Neural progenitor cell (in vitro differentiated cells): ENCODE measurements at regions not wholly inside any gene's neighbourhood (a gene's known extent, or its start where the extent isn't known, plus 50 kb on each side); places are given as distances from the start of the nearest gene placed in this dataset.

Experiments
- EZH2 ChIP-seq: fragments of 200-600 bp; sonication (generic); IDR thresholded peaks from 2 replicates; pipeline ENCODE4 v1.6.1; 2017; ENCODE audit warnings: antibody characterized with exemption, mild to moderate bottlenecking, moderate library complexity
- TF ChIP-seq, protein P1 (sequence below): fragments of 200-600 bp; sonication (generic); IDR thresholded peaks from 2 replicates; pipeline ENCODE4 v1.5.1; 2017; ENCODE audit warnings: antibody characterized with exemption, mild to moderate bottlenecking

DNA sequence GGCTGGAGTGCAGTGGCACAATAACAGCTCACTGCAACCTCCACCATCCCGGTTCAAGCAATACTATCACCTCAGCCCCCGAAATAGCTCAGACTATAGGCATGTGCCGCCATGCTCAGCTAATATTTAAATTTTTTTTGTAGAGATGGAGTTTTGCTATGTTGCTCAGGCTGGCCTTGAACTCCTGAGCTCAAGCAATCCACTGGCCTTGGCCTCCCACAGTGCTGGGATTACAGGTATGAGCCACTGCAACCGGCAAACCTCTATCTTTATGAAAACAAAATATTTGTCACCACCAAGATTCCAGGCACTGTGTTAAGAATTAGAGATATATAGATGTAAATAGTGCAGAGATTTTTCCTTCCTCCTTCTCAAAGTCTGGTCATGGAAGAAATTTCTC is 232.5 kb downstream of the ANKRD50 start:
- TF ChIP-seq, protein P1, sequence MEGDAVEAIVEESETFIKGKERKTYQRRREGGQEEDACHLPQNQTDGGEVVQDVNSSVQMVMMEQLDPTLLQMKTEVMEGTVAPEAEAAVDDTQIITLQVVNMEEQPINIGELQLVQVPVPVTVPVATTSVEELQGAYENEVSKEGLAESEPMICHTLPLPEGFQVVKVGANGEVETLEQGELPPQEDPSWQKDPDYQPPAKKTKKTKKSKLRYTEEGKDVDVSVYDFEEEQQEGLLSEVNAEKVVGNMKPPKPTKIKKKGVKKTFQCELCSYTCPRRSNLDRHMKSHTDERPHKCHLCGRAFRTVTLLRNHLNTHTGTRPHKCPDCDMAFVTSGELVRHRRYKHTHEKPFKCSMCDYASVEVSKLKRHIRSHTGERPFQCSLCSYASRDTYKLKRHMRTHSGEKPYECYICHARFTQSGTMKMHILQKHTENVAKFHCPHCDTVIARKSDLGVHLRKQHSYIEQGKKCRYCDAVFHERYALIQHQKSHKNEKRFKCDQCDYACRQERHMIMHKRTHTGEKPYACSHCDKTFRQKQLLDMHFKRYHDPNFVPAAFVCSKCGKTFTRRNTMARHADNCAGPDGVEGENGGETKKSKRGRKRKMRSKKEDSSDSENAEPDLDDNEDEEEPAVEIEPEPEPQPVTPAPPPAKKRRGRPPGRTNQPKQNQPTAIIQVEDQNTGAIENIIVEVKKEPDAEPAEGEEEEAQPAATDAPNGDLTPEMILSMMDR: no peak
- TF ChIP-seq EZH2: no peak
